ENCODE measurements at regions not wholly inside any gene's neighbourhood (a gene's known extent, or its start where the extent isn't known, plus 50 kb on each side); places are given as distances from the start of the nearest gene placed in this dataset.
A peak's percentile ranks its signal among the peaks of the same experiment; 100 is the strongest.

GRCh38 chr16:86680661-86681030 is 102.3 kb downstream of the FOXL1 start:
- Mint-ChIP-seq H3K9me3 (peaks cover 0 to 20% (median 5%) of the 10 kb centered on the region in 7 donors), H3K27ac (no peak overlapping the region), H3K4me3 (peak overlapping the region in 1 of 8 donors; percentile 61), H3K27me3 (peaks cover 10 to 26% (median 23%) of the 10 kb centered on the region in 3 donors), H3K36me3 (peaks cover 0 to 4% of the 10 kb centered on the region in 2 donors), H3K4me1 (peaks cover 5 to 10% (median 6%) of the 10 kb centered on the region in 3 donors)
- ATAC-seq (ENCODE audit: low read depth in 2 of 2) (no peak), DNase-seq (no peak)

GRCh38 chr16:86681031-86681756 is 102.8 kb downstream of the FOXL1 start:
- H3K4me1 Mint-ChIP-seq, result peaks cover 5 to 10% (median 6%) of the 10 kb centered on the region in 3 donors
- DNase-seq (no peak), ATAC-seq (ENCODE audit: low read depth in 2 of 2) (no peak)
- H3K36me3 Mint-ChIP-seq, result peaks cover 0 to 4% of the 10 kb centered on the region in 2 donors
- no peak overlapping the region for H3K4me3 Mint-ChIP-seq
- H3K27me3 Mint-ChIP-seq, result peaks cover 10 to 26% (median 20%) of the 10 kb centered on the region in 3 donors
- peaks cover 0 to 20% (median 5%) of the 10 kb centered on the region in 7 donors for H3K9me3 Mint-ChIP-seq
- H3K27ac Mint-ChIP-seq, result no peak overlapping the region

DNA sequence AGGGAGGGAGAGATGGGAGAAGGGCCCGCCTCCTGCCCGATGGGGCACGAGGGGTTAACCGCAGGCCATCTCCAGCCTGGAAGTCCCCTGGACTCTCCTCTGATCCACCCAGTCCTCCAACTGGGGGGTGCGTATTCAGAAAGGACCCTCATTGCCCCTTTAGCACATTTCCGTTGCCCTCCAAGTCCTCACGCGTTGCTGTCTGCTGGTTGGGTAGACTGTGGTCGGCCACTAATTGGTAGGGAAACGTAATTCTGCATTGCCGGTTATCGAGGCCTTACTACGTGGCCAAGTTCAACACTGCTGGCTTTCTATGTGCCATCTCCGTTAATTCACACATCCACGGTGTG is 103.4 kb downstream of the FOXL1 start:
- ATAC-seq (ENCODE audit: low read depth in 2 of 2), result no peak
- no peak for DNase-seq
- Mint-ChIP-seq H3K9me3 (peaks cover 0 to 20% (median 5%) of the 10 kb centered on the region in 7 donors), H3K36me3 (peaks cover 0 to 4% of the 10 kb centered on the region in 2 donors), H3K27me3 (peaks cover 11 to 26% (median 19%) of the 10 kb centered on the region in 3 donors), H3K4me1 (peaks cover 5 to 10% (median 6%) of the 10 kb centered on the region in 3 donors), H3K27ac (no peak overlapping the region), H3K4me3 (no peak overlapping the region)

DNA sequence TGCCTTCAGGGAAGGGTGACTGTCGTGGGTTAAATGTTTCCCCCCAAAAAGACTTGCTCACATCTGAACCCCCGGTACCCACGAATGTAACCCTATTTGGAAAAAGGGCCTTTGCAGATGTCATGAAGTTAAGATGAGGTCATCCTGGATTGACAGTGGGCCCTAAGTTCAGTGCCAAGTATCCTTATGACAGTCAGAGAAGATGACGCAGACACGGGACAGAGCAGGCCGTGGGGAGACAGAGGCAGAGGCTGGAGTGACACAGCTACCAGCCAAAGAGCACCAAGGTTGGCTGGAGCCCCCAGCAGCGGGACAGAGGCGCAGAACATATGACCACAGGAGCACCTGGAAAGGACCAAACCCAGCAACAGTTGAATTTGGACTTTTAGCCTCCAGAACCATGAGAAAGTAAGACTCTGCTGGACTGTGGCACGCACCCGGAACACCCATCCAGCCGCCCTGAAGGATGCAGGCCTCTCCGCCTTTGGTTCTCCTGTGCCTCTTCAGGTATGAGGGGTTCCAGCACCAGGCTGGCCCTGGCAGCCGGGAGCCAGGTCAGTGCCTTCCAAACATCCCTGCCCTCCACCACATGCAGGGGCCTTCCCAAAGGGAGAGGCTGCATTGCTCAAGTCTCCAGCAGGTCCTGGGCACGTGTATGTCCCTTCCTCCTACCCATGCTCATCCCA is 104.0 kb downstream of the FOXL1 start:
- peaks cover 0 to 4% of the 10 kb centered on the region in 2 donors for H3K36me3 Mint-ChIP-seq
- H3K4me3 Mint-ChIP-seq, result peak overlapping the region in 1 of 8 donors; percentile 56
- H3K4me1 Mint-ChIP-seq, result peaks cover 5 to 10% (median 6%) of the 10 kb centered on the region in 3 donors
- H3K27me3 Mint-ChIP-seq, result peaks cover 15 to 26% (median 21%) of the 10 kb centered on the region in 3 donors
- DNase-seq (no peak), ATAC-seq (ENCODE audit: low read depth in 2 of 2) (no peak)
- peaks cover 0 to 16% (median 5%) of the 10 kb centered on the region in 7 donors for H3K9me3 Mint-ChIP-seq
- peak overlapping the region in 1 of 6 donors; percentile 58 for H3K27ac Mint-ChIP-seq

DNA sequence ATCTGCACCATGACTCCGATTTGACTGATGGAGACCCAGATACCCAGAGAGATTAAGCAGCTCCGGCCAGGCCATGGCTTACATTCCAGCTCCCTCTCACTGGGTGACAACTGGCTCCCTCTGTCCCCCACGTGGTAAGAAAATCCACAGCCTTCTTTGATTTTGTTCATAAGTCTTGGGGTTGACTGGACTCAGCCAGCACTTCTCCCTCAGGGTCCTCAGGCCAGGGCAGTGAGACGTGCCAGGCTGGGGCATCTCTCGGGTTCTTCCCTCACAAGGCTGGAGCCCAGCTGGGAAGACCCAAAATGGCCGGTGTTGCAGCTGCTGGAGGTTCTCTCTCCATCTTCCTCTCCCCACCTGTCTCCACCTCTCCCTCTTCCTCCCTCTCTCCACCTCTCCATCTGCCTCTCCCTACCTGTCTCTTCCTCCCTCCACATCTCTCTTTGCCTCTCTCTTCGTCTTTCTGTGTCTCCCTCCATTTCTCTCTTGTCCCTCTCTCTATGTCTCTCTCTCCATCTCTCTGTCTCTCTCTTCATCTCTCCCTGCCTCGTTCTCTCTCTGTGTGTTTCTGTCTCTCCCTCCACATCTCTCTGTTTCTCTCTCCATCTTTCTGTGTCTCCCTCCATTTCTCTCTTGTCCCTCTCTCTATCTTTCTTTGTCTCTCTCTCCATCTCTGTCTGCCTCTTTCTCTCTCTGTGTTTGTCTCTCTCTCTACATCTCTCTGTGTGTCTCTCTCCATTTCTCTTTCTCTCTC is 105.3 kb downstream of the FOXL1 start:
- no peak for DNase-seq

GRCh38 chr16:86685076-86685475 is 106.7 kb downstream of the FOXL1 start:
- ATAC-seq (ENCODE audit: low read depth in 2 of 2), result no peak
- Mint-ChIP-seq H3K9me3 (peaks cover 0 to 6% (median 3%) of the 10 kb centered on the region in 7 donors), H3K4me3 (no peak overlapping the region), H3K27me3 (peaks cover 15 to 26% (median 22%) of the 10 kb centered on the region in 3 donors), H3K27ac (no peak overlapping the region), H3K4me1 (peaks cover 5 to 10% (median 6%) of the 10 kb centered on the region in 3 donors), H3K36me3 (peaks cover 0 to 4% of the 10 kb centered on the region in 2 donors)
- no peak for DNase-seq

More for the DNA sequence above, 105.3 kb downstream of the FOXL1 start:
- Mint-ChIP-seq H3K27ac (peak overlapping the region in 1 of 6 donors; percentile 46), H3K4me3 (no peak overlapping the region), H3K9me3 (peaks cover 0 to 16% (median 5%) of the 10 kb centered on the region in 7 donors), H3K27me3 (peaks cover 15 to 26% (median 22%) of the 10 kb centered on the region in 3 donors), H3K36me3 (peaks cover 0 to 4% of the 10 kb centered on the region in 2 donors), H3K4me1 (peaks cover 5 to 10% (median 6%) of the 10 kb centered on the region in 3 donors)
- ATAC-seq (ENCODE audit: low read depth in 2 of 2), result no peak

- no peak for ATAC-seq (ENCODE audit: low read depth in 2 of 2)
- no peak for DNase-seq
- Mint-ChIP-seq H3K27me3 (peaks cover 0 to 21% (median 8%) of the 10 kb centered on the region in 3 donors), H3K4me3 (no peak overlapping the region), H3K9me3 (peaks cover 0 to 2% (median 0%) of the 10 kb centered on the region in 7 donors), H3K4me1 (no peaks in the 10 kb centered on the region), H3K36me3 (no peaks in the 10 kb centered on the region), H3K27ac (no peak overlapping the region)
Observed at GRCh38 chr16:86690970-86691369, 112.6 kb downstream of the FOXL1 start.

- H3K27me3 Mint-ChIP-seq, result peaks cover 0 to 18% (median 4%) of the 10 kb centered on the region in 3 donors
- no peak for DNase-seq
- peaks cover 0 to 2% (median 0%) of the 10 kb centered on the region in 7 donors for H3K9me3 Mint-ChIP-seq
- no peak overlapping the region for H3K27ac Mint-ChIP-seq
- no peaks in the 10 kb centered on the region for H3K4me1 Mint-ChIP-seq
- no peak overlapping the region for H3K4me3 Mint-ChIP-seq
- H3K36me3 Mint-ChIP-seq, result no peaks in the 10 kb centered on the region
- ATAC-seq (ENCODE audit: low read depth in 2 of 2), result no peak
Observed at GRCh38 chr16:86692426-86692825, 114.1 kb downstream of the FOXL1 start.

DNA sequence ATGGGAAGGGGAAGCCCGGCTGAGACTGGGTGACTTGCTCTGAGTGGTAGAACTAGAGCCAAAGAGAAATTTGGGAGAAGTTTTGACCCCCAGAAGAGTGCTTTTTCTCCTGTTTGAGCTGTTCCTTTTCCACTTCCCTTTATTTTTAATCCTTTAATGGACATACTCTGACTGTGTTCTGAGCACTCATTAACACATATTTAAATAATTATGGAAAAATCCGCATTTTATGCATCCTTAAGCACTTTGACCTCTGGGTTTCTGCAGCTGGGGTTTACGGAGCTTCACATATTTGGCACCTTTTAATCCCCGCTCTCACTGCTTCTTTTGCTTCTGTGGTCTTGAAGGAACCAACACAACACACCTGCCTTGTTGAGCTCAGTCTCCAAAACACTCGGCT is 114.7 kb downstream of the FOXL1 start:
- ATAC-seq (ENCODE audit: low read depth in 2 of 2), result no peak

DNA sequence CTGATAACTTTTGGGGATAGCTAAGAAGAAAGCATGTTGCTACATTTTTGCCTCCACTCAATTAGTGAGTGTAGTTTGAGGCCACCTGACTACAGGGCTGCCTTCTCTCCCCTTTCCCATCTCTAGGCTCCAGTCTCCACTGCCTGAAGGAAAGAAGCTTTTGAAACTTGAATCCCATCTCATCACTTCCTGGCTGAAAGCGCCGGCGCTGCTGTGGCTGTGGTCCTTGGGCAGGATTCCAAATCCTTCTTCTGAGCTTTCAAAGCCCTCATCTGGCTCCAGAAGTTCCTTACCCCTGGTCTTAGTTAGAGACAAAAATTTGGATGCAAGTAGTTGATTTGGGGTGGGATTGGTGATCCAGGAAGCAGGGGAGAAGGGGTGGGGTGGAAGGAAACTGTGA is 119.4 kb downstream of the FOXL1 start:
- Mint-ChIP-seq H3K36me3 (no peaks in the 10 kb centered on the region), H3K27me3 (peaks cover 0 to 7% (median 4%) of the 10 kb centered on the region in 3 donors), H3K4me3 (no peak overlapping the region), H3K9me3 (peaks cover 0 to 2% (median 0%) of the 10 kb centered on the region in 7 donors), H3K4me1 (no peaks in the 10 kb centered on the region), H3K27ac (no peak overlapping the region)
- ATAC-seq (ENCODE audit: low read depth in 2 of 2) (no peak), DNase-seq (no peak)

More for the DNA sequence above, 114.7 kb downstream of the FOXL1 start:
- peaks cover 0 to 2% (median 0%) of the 10 kb centered on the region in 7 donors for H3K9me3 Mint-ChIP-seq
- H3K27ac Mint-ChIP-seq, result no peak overlapping the region
- no peak overlapping the region for H3K4me3 Mint-ChIP-seq
- DNase-seq, result no peak
- no peaks in the 10 kb centered on the region for H3K36me3 Mint-ChIP-seq
- peaks cover 0 to 17% (median 4%) of the 10 kb centered on the region in 3 donors for H3K27me3 Mint-ChIP-seq
- H3K4me1 Mint-ChIP-seq, result no peaks in the 10 kb centered on the region

GRCh38 chr16:86700046-86700945 is 121.9 kb downstream of the FOXL1 start:
- no peak overlapping the region for H3K27ac Mint-ChIP-seq
- peaks cover 3 to 9% (median 5%) of the 10 kb centered on the region in 3 donors for H3K27me3 Mint-ChIP-seq
- ATAC-seq (ENCODE audit: low read depth in 2 of 2) (no peak), DNase-seq (no peak)
- H3K36me3 Mint-ChIP-seq, result no peaks in the 10 kb centered on the region
- no peak overlapping the region for H3K4me3 Mint-ChIP-seq
- no peaks in the 10 kb centered on the region for H3K4me1 Mint-ChIP-seq
- peaks cover 0 to 4% (median 2%) of the 10 kb centered on the region in 7 donors for H3K9me3 Mint-ChIP-seq

- H3K4me3 Mint-ChIP-seq, result no peak overlapping the region
- no peaks in the 10 kb centered on the region for H3K4me1 Mint-ChIP-seq
- ATAC-seq (ENCODE audit: low read depth in 2 of 2) (no peak), DNase-seq (no peak)
- peaks cover 0 to 4% (median 2%) of the 10 kb centered on the region in 7 donors for H3K9me3 Mint-ChIP-seq
- no peak overlapping the region for H3K27ac Mint-ChIP-seq
- H3K36me3 Mint-ChIP-seq, result no peaks in the 10 kb centered on the region
- H3K27me3 Mint-ChIP-seq, result peaks cover 0 to 9% (median 9%) of the 10 kb centered on the region in 3 donors
Observed at GRCh38 chr16:86701286-86701975, 123.1 kb downstream of the FOXL1 start.
